Lower leg skin (tissue), 3 donors: ENCODE measurements at regions not wholly inside any gene's neighbourhood (a gene's known extent, or its start where the extent isn't known, plus 50 kb on each side); places are given as distances from the start of the nearest gene placed in this dataset.

Experiments
- CTCF ChIP-seq, 3 donors: fragments of 450-650 bp; IDR thresholded peaks; one replicate each; pipeline ENCODE4 v1.5.1; 2016; ENCODE audit warnings: antibody characterized with exemption in 3 of 3, mild to moderate bottlenecking in 3 of 3, moderate library complexity in 2 of 3
- POLR2A ChIP-seq, 2 donors: fragments of 450-650 bp; IDR thresholded peaks; one replicate each; pipeline ENCODE4 v1.6.1; 2016 to 2017; ENCODE audit warnings: antibody characterized with exemption in 2 of 2, mild to moderate bottlenecking in 1 of 2, moderate library complexity in 1 of 2

- TF ChIP-seq CTCF (IDR thresholded peaks at IDR 0.05), result no peak
- TF ChIP-seq POLR2A (IDR thresholded peaks at IDR 0.05), result no peak
Observed at GRCh38 chr5:118687661-118688621, 300.4 kb downstream of the DTWD2 start.
